Gastrocnemius medialis (tissue), 4 donors: ENCODE measurements at regions not wholly inside any gene's neighbourhood (a gene's known extent, or its start where the extent isn't known, plus 50 kb on each side); places are given as distances from the start of the nearest gene placed in this dataset.

ENCODE experiments used
- CTCF ChIP-seq, 5 experiments: fragments of 450-650 bp in 3 of 5; fragments of 200-600 bp in 2 of 5; sonication (generic) in 2 of 5; IDR thresholded peaks in 4 of 5; conservative IDR thresholded peaks in 1 of 5; 1 replicate in 4 of 5; 2 replicates in 1 of 5; pipeline ENCODE4 v1.5.1; 2016 to 2019; ENCODE audit warnings: antibody characterized with exemption in 5 of 5, mild to moderate bottlenecking in 3 of 5, moderate library complexity in 3 of 5
- POLR2A ChIP-seq, 2 donors: fragments of 450-650 bp; IDR thresholded peaks; one replicate each; pipeline ENCODE4 v1.6.1; 2017; ENCODE audit warnings: antibody characterized with exemption in 2 of 2, mild to moderate bottlenecking in 2 of 2, moderate library complexity in 2 of 2

GRCh38 chr9:88730780-88731179 is 195.8 kb downstream of the NXNL2 start:
- TF ChIP-seq POLR2A (IDR thresholded peaks at IDR 0.05) (no peak), CTCF (IDR thresholded peaks at IDR 0.05 in 4 of 5, conservative IDR thresholded peaks at IDR 0.05 in 1 of 5) (no peak)
